H1 (cell line): ENCODE measurements at regions not wholly inside any gene's neighbourhood (a gene's known extent, or its start where the extent isn't known, plus 50 kb on each side); places are given as distances from the start of the nearest gene placed in this dataset.

Experiments
- CTCF ChIA-PET: fragments of 300-600 bp; sonication (Branson Sonifier 250); formaldehyde crosslinking; loops from one replicate; lab custom pipeline; 2021; ENCODE audit not compliant: partially characterized antibody; lab: Charles Lee
- POLR2A ChIA-PET: fragments of 300-600 bp; sonication (Branson Sonifier 250); formaldehyde crosslinking; loops from one replicate; lab custom pipeline; 2021; ENCODE audit warnings: inconsistent platforms; ENCODE audit not compliant: partially characterized antibody; lab: Charles Lee
- DNase-seq, 2 experiments: peaks; one replicate each; pipeline versions ENCODE4 v3.0.0 to v3.0.0-alpha.2; 2010 to 2022; ENCODE audit warnings: low spot score in 2 of 2, low read depth in 1 of 2, mixed read lengths in 1 of 2
- FAIRE-seq: peaks from 2 replicates; lab custom pipeline; 2011; peaks lifted over from hg19 to GRCh38; lab: Jason Lieb, UNC
- H2AFZ ChIP-seq: 2 replicates; pipeline ENCODE4 v1.8.1; 2012; ENCODE audit warnings: low read length, inconsistent platforms
- H2AK5ac ChIP-seq: 2 replicates; pipeline ENCODE4 v1.6.1; 2013; ENCODE audit warnings: low read depth, low read length
- H2BK120ac ChIP-seq: replicated peaks from 2 replicates; pipeline ENCODE3; 2013; ENCODE audit warnings: low read depth, low read length, inconsistent platforms
- H2BK12ac ChIP-seq: 2 replicates; pipeline ENCODE4 v1.6.1; 2013; ENCODE audit warnings: low read depth, low read length
- H2BK15ac ChIP-seq: 2 replicates; pipeline ENCODE4 v1.6.1; 2013; ENCODE audit warnings: low read length
- H2BK20ac ChIP-seq: 2 replicates; pipeline ENCODE4 v1.6.1; 2013; ENCODE audit warnings: low read length
- H2BK5ac ChIP-seq: 2 replicates; pipeline ENCODE4 v1.6.1; 2013; ENCODE audit warnings: low read depth, low read length
- H3K14ac ChIP-seq: 2 replicates; pipeline ENCODE4 v1.6.1; 2013; ENCODE audit warnings: inconsistent platforms; ENCODE audit not compliant: insufficient read length
- H3K18ac ChIP-seq: 2 replicates; pipeline ENCODE4 v1.6.1; 2013; ENCODE audit warnings: low read length; ENCODE audit errors: extremely low read depth
- H3K23ac ChIP-seq: 2 replicates; pipeline ENCODE4 v1.6.1; 2013; ENCODE audit warnings: inconsistent platforms; ENCODE audit not compliant: insufficient read length
- H3K23me2 ChIP-seq: 2 replicates; pipeline ENCODE4 v1.6.1; 2013; ENCODE audit warnings: low read depth, low read length
- H3K27ac ChIP-seq: 2 replicates; pipeline ENCODE4 v1.6.1; 2011; ENCODE audit warnings: low read depth, low read length, inconsistent platforms
- H3K27me3 ChIP-seq, 4 experiments: replicated peaks in 1 of 4; 1 replicate in 1 of 4; 2 replicates in 3 of 4; pipeline versions ENCODE4 v1.6.1 to v1.8.1; 2011 to 2013; ENCODE audit warnings: low read length in 3 of 4, mild to moderate bottlenecking in 3 of 4, inconsistent platforms in 2 of 4, mixed read lengths in 2 of 4, moderate library complexity in 1 of 4; ENCODE audit not compliant: control insufficient read depth in 3 of 4, insufficient read depth in 3 of 4; ENCODE audit errors: extremely low read depth in 1 of 4
- H3K36me3 ChIP-seq, 4 experiments: 2 replicates each; pipeline versions ENCODE4 v1.6.1 to v1.8.1; 2011 to 2013; ENCODE audit warnings: mild to moderate bottlenecking in 4 of 4, low read length in 3 of 4, moderate library complexity in 2 of 4, control low read depth in 1 of 4, inconsistent platforms in 1 of 4; ENCODE audit not compliant: insufficient read depth in 4 of 4, control insufficient read depth in 2 of 4
- H3K4ac ChIP-seq: replicated peaks from 2 replicates; pipeline ENCODE3; 2013; ENCODE audit warnings: low read length, low read depth, mixed read lengths, inconsistent platforms; ENCODE audit not compliant: insufficient read length
- H3K4me1 ChIP-seq, 4 experiments: replicated peaks in 1 of 4; 1 replicate in 1 of 4; 2 replicates in 3 of 4; pipeline versions ENCODE4 v1.6.1 to v1.8.1; 2011 to 2013; ENCODE audit warnings: low read length in 3 of 4, inconsistent platforms in 2 of 4, mixed read lengths in 1 of 4; ENCODE audit not compliant: insufficient read depth in 4 of 4, control insufficient read depth in 3 of 4
- H3K4me2 ChIP-seq, 2 experiments: 2 replicates each; pipeline versions ENCODE4 v1.6.1 to v1.8.1; 2011 to 2013; ENCODE audit warnings: low read depth in 2 of 2, low read length in 2 of 2, control low read depth in 1 of 2, inconsistent platforms in 1 of 2, mild to moderate bottlenecking in 1 of 2; ENCODE audit not compliant: insufficient read depth in 1 of 2
- H3K4me3 ChIP-seq, 4 experiments: fragments of 200-600, 300-600 bp in 1 of 4; sonication (generic), shearing (Covaris generic), sonication (Bioruptor Twin) in 1 of 4; 2 replicates each; pipeline versions ENCODE4 v1.5.1 to v1.8.1; 2011 to 2016; ENCODE audit warnings: low read length in 4 of 4, low read depth in 3 of 4, control low read depth in 2 of 4, inconsistent platforms in 2 of 4, mild to moderate bottlenecking in 2 of 4, mixed read lengths in 1 of 4, moderate library complexity in 1 of 4; ENCODE audit not compliant: insufficient read depth in 2 of 4; ENCODE audit errors: extremely low read depth in 1 of 4
- H3K56ac ChIP-seq: replicated peaks from 2 replicates; pipeline ENCODE3; 2013; ENCODE audit warnings: low read depth, mild to moderate bottlenecking, mixed read lengths, low read length, inconsistent platforms; ENCODE audit not compliant: insufficient read length
- H3K79me1 ChIP-seq: 2 replicates; pipeline ENCODE4 v1.6.1; 2013; ENCODE audit warnings: low read depth, low read length, control low read depth
- H3K79me2 ChIP-seq, 2 experiments: 2 replicates each; pipeline versions ENCODE4 v1.6.1 to v1.8.1; 2012 to 2013; ENCODE audit warnings: low read length in 2 of 2, mild to moderate bottlenecking in 2 of 2, inconsistent platforms in 1 of 2; ENCODE audit not compliant: insufficient read depth in 2 of 2, control insufficient read depth in 1 of 2
- H3K9ac ChIP-seq, 4 experiments: replicated peaks in 1 of 4; 1 replicate in 1 of 4; 2 replicates in 3 of 4; pipeline versions ENCODE4 v1.6.1 to v1.8.1; 2011 to 2013; ENCODE audit warnings: low read depth in 3 of 4, low read length in 3 of 4, control low read depth in 2 of 4, mild to moderate bottlenecking in 2 of 4, moderate library complexity in 2 of 4, inconsistent platforms in 1 of 4; ENCODE audit errors: extremely low read depth in 1 of 4
- H3K9me3 ChIP-seq, 2 experiments: 2 replicates each; pipeline versions ENCODE4 v1.6.1 to v1.8.1; 2012 to 2013; ENCODE audit warnings: mild to moderate bottlenecking in 2 of 2, moderate library complexity in 2 of 2, control low read depth in 1 of 2, inconsistent platforms in 1 of 2, low read depth in 1 of 2, low read length in 1 of 2, mixed read lengths in 1 of 2; ENCODE audit not compliant: insufficient read depth in 2 of 2
- H4K20me1 ChIP-seq, 2 experiments: replicated peaks in 1 of 2; 2 replicates each; pipeline versions ENCODE3 to v1.8.1; 2011 to 2013; ENCODE audit warnings: inconsistent platforms in 2 of 2, low read length in 2 of 2, mild to moderate bottlenecking in 1 of 2; ENCODE audit not compliant: insufficient read depth in 2 of 2, control insufficient read depth in 1 of 2
- H4K5ac ChIP-seq: 2 replicates; pipeline ENCODE4 v1.6.1; 2013; ENCODE audit warnings: low read length, low read depth, mixed read lengths, inconsistent platforms; ENCODE audit not compliant: insufficient read length
- H4K8ac ChIP-seq: 2 replicates; pipeline ENCODE4 v1.8.0; 2013; ENCODE audit warnings: mild to moderate bottlenecking, moderate library complexity, low read length, inconsistent platforms; ENCODE audit not compliant: insufficient read depth; ENCODE audit errors: extremely low read depth
- H4K91ac ChIP-seq: replicated peaks from 2 replicates; pipeline ENCODE3; 2013; ENCODE audit warnings: low read length, mixed read lengths, inconsistent platforms; ENCODE audit not compliant: insufficient read length
- BCL11A ChIP-seq, 2 experiments: IDR thresholded peaks; one replicate each; pipeline ENCODE4 v1.6.1; 2011; ENCODE audit warnings: low read depth in 2 of 2, low read length in 2 of 2, mild to moderate bottlenecking in 2 of 2
- CEBPB ChIP-seq: IDR thresholded peaks from 2 replicates; pipeline ENCODE4 v1.6.1; 2012; ENCODE audit warnings: low read depth, low read length
- FOSL1 ChIP-seq: IDR thresholded peaks from 2 replicates; pipeline ENCODE4 v1.6.1; 2011; ENCODE audit warnings: mild to moderate bottlenecking, low read depth, low read length, moderate library complexity; ENCODE audit not compliant: insufficient read depth
- POU5F1 ChIP-seq: IDR thresholded peaks from 2 replicates; pipeline ENCODE4 v1.6.1; 2011; ENCODE audit warnings: low read depth, mild to moderate bottlenecking, low read length, moderate library complexity
- RBBP5 ChIP-seq: IDR thresholded peaks from 2 replicates; pipeline ENCODE4 v1.7.1; 2012; ENCODE audit warnings: low read depth, mild to moderate bottlenecking, inconsistent platforms, low read length, moderate library complexity, borderline replicate concordance
- RFX5 ChIP-seq: IDR thresholded peaks from 2 replicates; pipeline ENCODE4 v1.6.1; 2011; ENCODE audit warnings: low read depth, low read length, improper control_type of control experiment, borderline replicate concordance
- RNF2 ChIP-seq: fragments of 200-900, 300-1000 bp; sonication (generic); IDR thresholded peaks from 2 replicates; pipeline ENCODE4 v1.7.1; 2016; ENCODE audit warnings: borderline replicate concordance, low read depth, mild to moderate bottlenecking, antibody characterized with exemption, low read length; ENCODE audit not compliant: poor library complexity, severe bottlenecking; ENCODE audit errors: missing control alignments
- SIN3A ChIP-seq, 2 experiments: IDR thresholded peaks in 1 of 2; conservative IDR thresholded peaks in 1 of 2; 2 replicates each; pipeline ENCODE4 v1.6.1; 2011 to 2012; ENCODE audit warnings: low read length in 2 of 2, improper control_type of control experiment in 1 of 2, low read depth in 1 of 2, mild to moderate bottlenecking in 1 of 2
- SRF ChIP-seq: IDR thresholded peaks from 2 replicates; pipeline ENCODE4 v1.6.1; 2011; ENCODE audit warnings: mild to moderate bottlenecking, low read depth, low read length, moderate library complexity
- TAF7 ChIP-seq: optimal IDR thresholded peaks from 2 replicates; pipeline ENCODE3; 2011; ENCODE audit warnings: low read depth, mild to moderate bottlenecking, inconsistent platforms, low read length, moderate library complexity, borderline replicate concordance
- TBP ChIP-seq: IDR thresholded peaks from 2 replicates; pipeline ENCODE4 v1.6.1; 2011; ENCODE audit warnings: low read depth, low read length, improper control_type of control experiment
- whole genome bisulfite sequencing, 2 experiments: shearing (Covaris generic) in 1 of 2; methylation state at CpG; one replicate each; pipeline versions ENCODE4 v1.1.6 to v1.1.7; 2013 to 2015; ENCODE audit warnings: low lambda C conversion rate in 2 of 2, mixed read lengths in 2 of 2, inconsistent platforms in 1 of 2, low coverage in 1 of 2, missing lambda C conversion rate in 1 of 2; ENCODE audit not compliant: insufficient replicate concordance in 2 of 2, insufficient coverage in 1 of 2, insufficient read length in 1 of 2; ENCODE audit errors: extremely low coverage in 1 of 2, missing lambda C conversion rate in 1 of 2; 5-methylcytosine and 5-hydroxymethylcytosine counted together

DNA sequence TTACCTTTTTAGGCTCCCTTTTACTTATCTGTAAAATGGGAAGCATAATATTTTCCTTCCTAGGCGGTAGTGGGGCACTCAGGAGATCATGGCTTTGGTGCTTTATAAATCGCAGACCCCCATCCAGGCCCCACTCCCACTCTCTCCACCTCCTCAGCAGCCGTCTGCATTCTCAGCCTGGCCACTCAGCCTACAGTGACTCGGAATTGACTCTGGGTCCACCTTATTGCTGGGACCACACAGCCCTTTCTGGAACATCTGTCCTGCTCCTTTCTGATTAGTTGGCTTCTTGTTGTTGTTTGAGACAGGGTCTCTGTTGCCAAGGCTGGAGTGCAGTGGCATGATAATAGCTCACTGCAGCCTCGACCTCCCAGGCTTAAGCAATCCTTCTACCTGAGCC lies 76.5 kb downstream of the RPLP1 start:
- Histone ChIP-seq H2BK120ac (no peak overlapping the region), H4K5ac (no peak overlapping the region), H3K23me2 (no peaks in the 10 kb centered on the region), H3K79me1 (no peaks in the 10 kb centered on the region), H4K8ac (no peak overlapping the region), H3K9ac (no peak overlapping the region), H3K18ac (no peak overlapping the region), H2BK20ac (no peak overlapping the region), H3K27ac (no peak overlapping the region), H3K4me3 (no peak overlapping the region), H3K14ac (no peak overlapping the region), H2AFZ (no peak overlapping the region), H3K23ac (no peak overlapping the region), H3K4ac (no peak overlapping the region), H2BK5ac (no peak overlapping the region), H3K27me3 (no peaks in the 10 kb centered on the region), H2BK15ac (no peak overlapping the region), H3K36me3 (no peaks in the 10 kb centered on the region), H3K4me2 (no peak overlapping the region), H4K91ac (no peak overlapping the region), H2BK12ac (no peak overlapping the region), H2AK5ac (no peak overlapping the region), H4K20me1 (no peaks in the 10 kb centered on the region), H3K56ac (no peak overlapping the region), H3K9me3 (peaks cover 0 to 3% of the 10 kb centered on the region in 2 experiments; a peak in 1 of 4 replicates), H3K79me2 (no peaks in the 10 kb centered on the region), H3K4me1 (peaks cover 6 to 19% (median 8%) of the 10 kb centered on the region in 4 experiments; a peak in 6 of 7 replicates)
- DNase-seq (no peak), FAIRE-seq (no peak)
- 90% methylated on average over 5 of the region's 5 CpGs; no CpG with 5 or more reads in 1 of the 2 experiments for WGBS, 2 experiments
- ChIA-PET CTCF (interaction anchor here (0.7 to 2.1 kb wide), 9 partner anchors 10 to 937 kb away, joined by 3 to 6 read pairs (median 4); no protein-coding TSS in a partner anchor), POLR2A (no interaction called here)
- TF ChIP-seq CEBPB, result no peak
- no peak for TF ChIP-seq RFX5
- TF ChIP-seq FOSL1, result no peak
- no peak for TF ChIP-seq BCL11A (IDR thresholded peaks at IDR 0.05; ENCODE audit: low read depth in 2 of 2, low read length in 2 of 2)
- TF ChIP-seq RNF2, result no peak
- TF ChIP-seq SRF, result no peak
- TF ChIP-seq TAF7, result no peak
- no peak for TF ChIP-seq RBBP5
- no peak for TF ChIP-seq POU5F1
- TF ChIP-seq TBP, result no peak
- TF ChIP-seq SIN3A (conservative IDR thresholded peaks at IDR 0.05 in 1 of 2, IDR thresholded peaks at IDR 0.05 in 1 of 2; ENCODE audit: low read depth in 1 of 2, low read length in 2 of 2), result no peak
